Esophagus muscularis mucosa (tissue), 4 donors: ENCODE measurements at regions not wholly inside any gene's neighbourhood (a gene's known extent, or its start where the extent isn't known, plus 50 kb on each side); places are given as distances from the start of the nearest gene placed in this dataset.

Experiments used
- EP300 ChIP-seq: sonication (generic); formaldehyde crosslinking; IDR thresholded peaks from one replicate; pipeline ENCODE4 v1.6.1; 2017; ENCODE audit warnings: antibody characterized with exemption
- POLR2A ChIP-seq: fragments of 450-650 bp; IDR thresholded peaks from one replicate; pipeline ENCODE4 v1.6.1; 2017; ENCODE audit warnings: antibody characterized with exemption, moderate library complexity, mild to moderate bottlenecking, low read depth
- TF ChIP-seq, protein P1 (sequence below), 3 experiments: fragments of 200-600 bp in 2 of 3; fragments of 450-650 bp in 1 of 3; sonication (generic) in 2 of 3; IDR thresholded peaks; one replicate each; pipeline ENCODE4 v1.5.1; 2017 to 2019; ENCODE audit warnings: antibody characterized with exemption in 3 of 3, mild to moderate bottlenecking in 2 of 3, moderate library complexity in 1 of 3

DNA sequence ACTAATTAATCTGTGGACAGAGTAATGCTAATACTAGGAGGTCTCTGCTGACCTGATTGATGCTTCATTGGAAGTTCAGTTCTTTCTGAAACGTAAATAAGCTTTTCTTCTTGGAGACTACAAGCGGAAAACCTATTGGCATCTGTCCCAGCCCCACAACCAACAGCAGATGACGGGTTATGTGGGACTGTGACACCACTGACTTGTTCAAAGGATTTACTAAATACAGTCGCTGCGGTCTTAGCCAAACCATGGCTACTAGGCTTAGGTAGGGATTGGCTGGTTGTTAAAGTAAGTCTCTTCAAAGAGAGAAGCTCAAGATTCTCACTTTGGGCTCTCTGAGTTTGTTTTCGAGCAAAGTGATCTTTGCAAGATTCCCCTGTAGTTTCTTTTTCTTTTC, 68.3 kb downstream of the HYCC1 start:
- TF ChIP-seq, protein P1, sequence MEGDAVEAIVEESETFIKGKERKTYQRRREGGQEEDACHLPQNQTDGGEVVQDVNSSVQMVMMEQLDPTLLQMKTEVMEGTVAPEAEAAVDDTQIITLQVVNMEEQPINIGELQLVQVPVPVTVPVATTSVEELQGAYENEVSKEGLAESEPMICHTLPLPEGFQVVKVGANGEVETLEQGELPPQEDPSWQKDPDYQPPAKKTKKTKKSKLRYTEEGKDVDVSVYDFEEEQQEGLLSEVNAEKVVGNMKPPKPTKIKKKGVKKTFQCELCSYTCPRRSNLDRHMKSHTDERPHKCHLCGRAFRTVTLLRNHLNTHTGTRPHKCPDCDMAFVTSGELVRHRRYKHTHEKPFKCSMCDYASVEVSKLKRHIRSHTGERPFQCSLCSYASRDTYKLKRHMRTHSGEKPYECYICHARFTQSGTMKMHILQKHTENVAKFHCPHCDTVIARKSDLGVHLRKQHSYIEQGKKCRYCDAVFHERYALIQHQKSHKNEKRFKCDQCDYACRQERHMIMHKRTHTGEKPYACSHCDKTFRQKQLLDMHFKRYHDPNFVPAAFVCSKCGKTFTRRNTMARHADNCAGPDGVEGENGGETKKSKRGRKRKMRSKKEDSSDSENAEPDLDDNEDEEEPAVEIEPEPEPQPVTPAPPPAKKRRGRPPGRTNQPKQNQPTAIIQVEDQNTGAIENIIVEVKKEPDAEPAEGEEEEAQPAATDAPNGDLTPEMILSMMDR (IDR thresholded peaks at IDR 0.05): no peak
- TF ChIP-seq POLR2A (no peak), EP300 (no peak)
